HL-60 (cell line): ENCODE measurements at regions not wholly inside any gene's neighbourhood (a gene's known extent, or its start where the extent isn't known, plus 50 kb on each side); places are given as distances from the start of the nearest gene placed in this dataset.

ENCODE experiments used
- DNase-seq, 2 experiments: peaks; one replicate each; pipeline ENCODE4 v3.0.0-alpha.2; 2010 to 2020; ENCODE audit warnings: low read depth in 1 of 2, low spot score in 1 of 2
- H3K27ac ChIP-seq: fragments of 250-450 bp; sonication (Bioruptor Pico); replicated peaks from 2 replicates; pipeline ENCODE4 v1.5.1; 2020; ENCODE audit warnings: mild to moderate bottlenecking, moderate library complexity
- H3K27me3 ChIP-seq: fragments of 250-450 bp; sonication (Bioruptor Pico); 2 replicates; pipeline ENCODE4 v1.5.1; 2021; ENCODE audit warnings: mild to moderate bottlenecking, moderate library complexity; ENCODE audit not compliant: insufficient read depth, poor library complexity, severe bottlenecking
- H3K4me3 ChIP-seq: replicated peaks from 2 replicates; pipeline ENCODE4 v1.5.1; 2011; ENCODE audit warnings: mild to moderate bottlenecking, control low read depth, low read length; ENCODE audit not compliant: insufficient read depth
- CTCF ChIP-seq: IDR thresholded peaks from one replicate; pipeline ENCODE4 v1.5.1; 2011; ENCODE audit warnings: low read length, control low read depth, inconsistent platforms; ENCODE audit not compliant: insufficient read depth
- GABPA ChIP-seq: IDR thresholded peaks from 2 replicates; pipeline ENCODE4 v1.6.1; 2012; ENCODE audit warnings: low read depth
- POLR2AphosphoS5 ChIP-seq: IDR thresholded peaks from 2 replicates; pipeline ENCODE4 v1.6.1; 2012; ENCODE audit warnings: low read depth
- REST ChIP-seq: IDR thresholded peaks from 2 replicates; pipeline ENCODE4 v1.6.1; 2012; ENCODE audit warnings: low read depth; ENCODE audit not compliant: insufficient replicate concordance
- SPI1 ChIP-seq: IDR thresholded peaks from 2 replicates; pipeline ENCODE4 v1.6.1; 2012; ENCODE audit warnings: low read depth, mild to moderate bottlenecking, borderline replicate concordance

GRCh38 chr11:69562302-69562701, 78.7 kb upstream of the CCND1 start:
- Histone ChIP-seq H3K27me3 (no peaks in the 10 kb centered on the region), H3K4me3 (no peak overlapping the region), H3K27ac (no peak overlapping the region)
- no peak for TF ChIP-seq SPI1
- no peak for TF ChIP-seq CTCF
- no peak for TF ChIP-seq REST
- no peak for TF ChIP-seq POLR2AphosphoS5
- no peak for DNase-seq

GRCh38 chr11:69562816-69563215, 78.1 kb upstream of the CCND1 start:
- H3K4me3 ChIP-seq: no peak overlapping the region
- DNase-seq: no peak
- H3K27ac ChIP-seq: no peak overlapping the region
- H3K27me3 ChIP-seq: no peaks in the 10 kb centered on the region
- TF ChIP-seq REST (no peak), CTCF (no peak), GABPA (no peak), POLR2AphosphoS5 (no peak), SPI1 (no peak)

GRCh38 chr11:69563306-69563705, 77.7 kb upstream of the CCND1 start:
- TF ChIP-seq REST (no peak), POLR2AphosphoS5 (no peak)
- DNase-seq: no peak
- no peak overlapping the region for H3K4me3 ChIP-seq
- H3K27ac ChIP-seq: no peak overlapping the region
- no peaks in the 10 kb centered on the region for H3K27me3 ChIP-seq
